ENCODE measurements at regions not wholly inside any gene's neighbourhood (a gene's known extent, or its start where the extent isn't known, plus 50 kb on each side); places are given as distances from the start of the nearest gene placed in this dataset.

GRCh38 chr10:76667408-76668370 is 969.9 kb downstream of the KCNMA1 start:
- TF ChIP-seq CTCF (IDR thresholded peaks at IDR 0.05) (no peak), POLR2A (IDR thresholded peaks at IDR 0.05) (no peak)
